ENCODE measurements at regions not wholly inside any gene's neighbourhood (a gene's known extent, or its start where the extent isn't known, plus 50 kb on each side); places are given as distances from the start of the nearest gene placed in this dataset.

DNA sequence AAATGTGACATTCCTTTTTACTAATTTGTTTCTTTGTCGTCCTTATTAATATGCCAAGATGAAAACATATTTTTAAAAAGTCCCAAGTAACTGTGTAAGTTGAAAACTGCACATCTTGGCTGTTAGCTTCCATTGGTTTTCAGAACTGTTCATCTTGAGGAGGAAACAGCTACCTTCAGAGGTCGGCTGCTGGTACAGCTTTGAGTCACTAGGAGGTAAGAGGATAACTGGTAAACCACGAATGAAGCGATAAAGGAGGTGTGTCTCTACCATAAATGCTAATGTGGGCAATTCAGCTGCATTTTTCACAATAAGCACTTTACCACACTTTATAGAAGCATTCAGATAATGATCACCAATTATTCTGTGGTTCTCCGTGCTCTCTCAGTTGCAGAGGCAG is 137.5 kb upstream of the KRAS start:
- TF ChIP-seq, protein P1, sequence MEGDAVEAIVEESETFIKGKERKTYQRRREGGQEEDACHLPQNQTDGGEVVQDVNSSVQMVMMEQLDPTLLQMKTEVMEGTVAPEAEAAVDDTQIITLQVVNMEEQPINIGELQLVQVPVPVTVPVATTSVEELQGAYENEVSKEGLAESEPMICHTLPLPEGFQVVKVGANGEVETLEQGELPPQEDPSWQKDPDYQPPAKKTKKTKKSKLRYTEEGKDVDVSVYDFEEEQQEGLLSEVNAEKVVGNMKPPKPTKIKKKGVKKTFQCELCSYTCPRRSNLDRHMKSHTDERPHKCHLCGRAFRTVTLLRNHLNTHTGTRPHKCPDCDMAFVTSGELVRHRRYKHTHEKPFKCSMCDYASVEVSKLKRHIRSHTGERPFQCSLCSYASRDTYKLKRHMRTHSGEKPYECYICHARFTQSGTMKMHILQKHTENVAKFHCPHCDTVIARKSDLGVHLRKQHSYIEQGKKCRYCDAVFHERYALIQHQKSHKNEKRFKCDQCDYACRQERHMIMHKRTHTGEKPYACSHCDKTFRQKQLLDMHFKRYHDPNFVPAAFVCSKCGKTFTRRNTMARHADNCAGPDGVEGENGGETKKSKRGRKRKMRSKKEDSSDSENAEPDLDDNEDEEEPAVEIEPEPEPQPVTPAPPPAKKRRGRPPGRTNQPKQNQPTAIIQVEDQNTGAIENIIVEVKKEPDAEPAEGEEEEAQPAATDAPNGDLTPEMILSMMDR (IDR thresholded peaks at IDR 0.05; ENCODE audit: extremely low read depth, low read depth, low read length): no peak
- peaks cover 12% of the 10 kb centered on the region for H3K4me1 ChIP-seq (ENCODE audit: insufficient read depth, low read length)
- H4K20me1 ChIP-seq (ENCODE audit: insufficient read depth, low read length): no peaks in the 10 kb centered on the region
- no peaks in the 10 kb centered on the region for H3K36me3 ChIP-seq (ENCODE audit: insufficient read depth, low read length)
- H2AFZ ChIP-seq (ENCODE audit: low read length): no peak overlapping the region
- H3K4me3 ChIP-seq (ENCODE audit: insufficient read depth, low read length): no peak overlapping the region
- no peak for DNase-seq (ENCODE audit: insufficient read length, low spot score, missing footprints)
- no peak overlapping the region for H3K4me2 ChIP-seq (ENCODE audit: insufficient read depth, low read length)
- H3K79me2 ChIP-seq (ENCODE audit: insufficient read depth, low read length): no peaks in the 10 kb centered on the region
- no peak overlapping the region for H3K27ac ChIP-seq (ENCODE audit: low read depth, low read length)
- no peaks in the 10 kb centered on the region for H3K27me3 ChIP-seq (ENCODE audit: insufficient read depth, low read length)
- H3K9me3 ChIP-seq (ENCODE audit: low read depth, low read length): no peaks in the 10 kb centered on the region

DNA sequence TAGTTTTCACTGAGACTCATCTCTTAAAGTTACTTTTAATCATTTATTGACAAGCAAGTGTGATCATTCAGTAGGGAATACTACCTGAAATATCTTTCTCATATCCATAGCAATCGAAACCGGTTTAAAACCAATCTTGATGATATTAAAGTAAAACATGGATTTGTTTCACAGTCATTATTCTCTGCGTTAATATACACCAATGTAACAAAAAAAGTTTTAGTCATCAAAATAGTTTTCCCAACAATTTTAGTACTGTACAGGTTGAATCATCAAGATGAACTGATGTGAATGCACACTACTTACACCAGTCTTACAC is 137.0 kb upstream of the KRAS start:
- Histone ChIP-seq H4K20me1 (ENCODE audit: insufficient read depth, low read length) (no peaks in the 10 kb centered on the region), H3K36me3 (ENCODE audit: insufficient read depth, low read length) (no peaks in the 10 kb centered on the region), H3K27me3 (ENCODE audit: insufficient read depth, low read length) (no peaks in the 10 kb centered on the region), H2AFZ (ENCODE audit: low read length) (no peak overlapping the region), H3K9me3 (ENCODE audit: low read depth, low read length) (no peaks in the 10 kb centered on the region), H3K4me1 (ENCODE audit: insufficient read depth, low read length) (peaks cover 12% of the 10 kb centered on the region), H3K4me3 (ENCODE audit: insufficient read depth, low read length) (no peak overlapping the region), H3K4me2 (ENCODE audit: insufficient read depth, low read length) (no peak overlapping the region), H3K79me2 (ENCODE audit: insufficient read depth, low read length) (no peaks in the 10 kb centered on the region), H3K27ac (ENCODE audit: low read depth, low read length) (peak overlapping the region; percentile 100)
- TF ChIP-seq, protein P1 (IDR thresholded peaks at IDR 0.05; ENCODE audit: extremely low read depth, low read depth, low read length): no peak
- DNase-seq (ENCODE audit: insufficient read length, low spot score, missing footprints): no peak

DNA sequence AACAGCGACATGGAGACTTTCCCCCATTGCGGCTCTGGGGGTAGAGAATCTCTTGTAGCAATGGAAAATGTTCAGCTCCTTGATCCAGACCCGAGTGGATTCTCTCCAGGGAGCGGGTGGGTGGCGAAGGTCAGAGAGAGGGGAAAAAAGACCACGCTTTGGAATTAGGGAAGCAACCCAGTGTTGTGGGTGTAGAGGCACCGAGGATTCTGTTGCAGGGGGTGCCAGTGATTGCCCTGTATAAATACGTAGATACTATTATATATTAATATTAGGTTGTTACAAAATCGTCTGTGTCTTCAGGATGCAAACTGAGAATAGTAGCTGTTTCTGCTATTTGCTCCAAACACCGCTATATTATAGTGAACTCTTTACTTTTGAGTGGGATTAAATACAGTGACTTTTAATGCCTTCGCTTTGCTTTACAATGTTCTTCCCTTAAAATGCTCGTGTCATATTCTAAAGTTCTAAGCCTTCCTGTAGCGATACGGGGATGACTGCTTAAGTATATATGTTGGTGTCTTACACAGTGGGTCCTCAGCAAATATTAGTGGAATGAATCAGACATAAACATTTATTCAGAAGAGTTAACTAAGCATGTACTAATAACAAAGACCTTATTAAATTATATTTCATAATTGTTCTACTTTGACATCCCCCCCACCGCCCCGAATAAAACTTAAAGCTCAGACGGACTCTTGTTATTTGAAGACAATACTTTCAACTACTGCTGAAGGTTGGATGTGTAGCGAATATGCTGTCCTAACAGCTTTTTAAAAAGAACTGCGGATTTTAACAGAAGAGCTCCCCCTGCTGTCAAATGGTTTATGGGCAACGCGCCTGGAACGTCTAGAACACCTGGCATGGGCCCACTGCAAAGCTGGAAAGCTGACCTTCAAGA is 136.4 kb upstream of the KRAS start:
- Histone ChIP-seq H2AFZ (ENCODE audit: low read length) (peak overlapping the region; percentile 52), H4K20me1 (ENCODE audit: insufficient read depth, low read length) (no peaks in the 10 kb centered on the region), H3K4me3 (ENCODE audit: insufficient read depth, low read length) (peak overlapping the region; percentile 85), H3K9me3 (ENCODE audit: low read depth, low read length) (no peaks in the 10 kb centered on the region), H3K4me2 (ENCODE audit: insufficient read depth, low read length) (peak overlapping the region; percentile 98), H3K4me1 (ENCODE audit: insufficient read depth, low read length) (peaks cover 12% of the 10 kb centered on the region), H3K79me2 (ENCODE audit: insufficient read depth, low read length) (no peaks in the 10 kb centered on the region), H3K27ac (ENCODE audit: low read depth, low read length) (peak overlapping the region; percentile 100), H3K36me3 (ENCODE audit: insufficient read depth, low read length) (no peaks in the 10 kb centered on the region), H3K27me3 (ENCODE audit: insufficient read depth, low read length) (no peaks in the 10 kb centered on the region)
- DNase-seq (ENCODE audit: insufficient read length, low spot score, missing footprints): peak; percentile 92
- TF ChIP-seq, protein P1 (IDR thresholded peaks at IDR 0.05; ENCODE audit: extremely low read depth, low read depth, low read length): peak; percentile 93

DNA sequence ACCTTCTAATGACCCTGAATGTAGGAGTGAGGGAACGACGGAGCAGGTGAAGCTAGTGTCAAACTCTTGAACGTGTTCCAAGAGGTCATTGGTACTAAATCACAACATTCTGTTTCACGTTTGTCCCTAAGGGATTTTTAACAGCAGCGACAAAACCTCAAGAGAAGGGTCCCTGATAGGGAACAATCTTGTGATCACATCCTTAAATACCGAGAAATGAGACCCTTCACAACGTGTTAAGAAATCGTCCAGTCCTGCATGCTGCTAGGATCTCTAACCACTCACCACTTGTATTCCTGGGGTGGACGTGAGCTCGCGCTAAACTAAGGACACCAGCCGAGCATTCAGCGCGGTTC is 134.1 kb upstream of the KRAS start:
- Histone ChIP-seq H3K4me2 (ENCODE audit: insufficient read depth, low read length) (peak overlapping the region; percentile 98), H3K27ac (ENCODE audit: low read depth, low read length) (peak overlapping the region; percentile 100), H2AFZ (ENCODE audit: low read length) (peak overlapping the region; percentile 67), H3K36me3 (ENCODE audit: insufficient read depth, low read length) (no peaks in the 10 kb centered on the region), H3K4me3 (ENCODE audit: insufficient read depth, low read length) (peak overlapping the region; percentile 85), H3K27me3 (ENCODE audit: insufficient read depth, low read length) (no peaks in the 10 kb centered on the region), H4K20me1 (ENCODE audit: insufficient read depth, low read length) (no peaks in the 10 kb centered on the region), H3K79me2 (ENCODE audit: insufficient read depth, low read length) (no peaks in the 10 kb centered on the region), H3K9me3 (ENCODE audit: low read depth, low read length) (no peaks in the 10 kb centered on the region), H3K4me1 (ENCODE audit: insufficient read depth, low read length) (peaks cover 12% of the 10 kb centered on the region)
- TF ChIP-seq, protein P1 (IDR thresholded peaks at IDR 0.05; ENCODE audit: extremely low read depth, low read depth, low read length): no peak
- DNase-seq (ENCODE audit: insufficient read length, low spot score, missing footprints): no peak
